Fibroblast of lung (primary cell): ENCODE measurements at regions not wholly inside any gene's neighbourhood (a gene's known extent, or its start where the extent isn't known, plus 50 kb on each side); places are given as distances from the start of the nearest gene placed in this dataset.

ENCODE experiments used
- DNase-seq, 2 donors: peaks; one replicate each; pipeline versions ENCODE4 v3.0.0 to v3.0.0-alpha.2; 2010; ENCODE audit warnings: low read depth in 2 of 2
- H2AFZ ChIP-seq: 2 replicates; pipeline ENCODE4 v1.5.1; 2012; ENCODE audit warnings: low read length, control low read depth, inconsistent platforms
- H3K27ac ChIP-seq: 2 replicates; pipeline ENCODE4 v1.5.1; 2011; ENCODE audit warnings: low read length, control low read depth; ENCODE audit not compliant: insufficient read depth
- H3K27me3 ChIP-seq: 2 replicates; pipeline ENCODE4 v1.5.1; 2011; ENCODE audit warnings: mild to moderate bottlenecking, low read length; ENCODE audit not compliant: control insufficient read depth, insufficient read depth
- H3K36me3 ChIP-seq: 2 replicates; pipeline ENCODE4 v1.5.1; 2011; ENCODE audit warnings: low read length; ENCODE audit not compliant: control insufficient read depth, insufficient read depth
- H3K4me1 ChIP-seq: 2 replicates; pipeline ENCODE4 v1.5.1; 2011; ENCODE audit warnings: low read length; ENCODE audit not compliant: control insufficient read depth, insufficient read depth; ENCODE audit errors: extremely low read depth
- H3K4me2 ChIP-seq: 2 replicates; pipeline ENCODE4 v1.5.1; 2011; ENCODE audit warnings: low read length, control low read depth; ENCODE audit not compliant: insufficient read depth; ENCODE audit errors: extremely low read depth
- H3K4me3 ChIP-seq, 4 experiments: fragments of 200-600 bp in 1 of 4; sonication (generic) in 1 of 4; replicated peaks in 1 of 4; 2 replicates each; pipeline ENCODE4 v1.5.1; 2011 to 2016; ENCODE audit warnings: low read length in 4 of 4, low read depth in 3 of 4, mild to moderate bottlenecking in 3 of 4, control low read depth in 2 of 4, inconsistent platforms in 1 of 4, mixed read lengths in 1 of 4; ENCODE audit not compliant: insufficient read depth in 1 of 4; ENCODE audit errors: control extremely low read depth in 1 of 4
- H3K79me2 ChIP-seq: 2 replicates; pipeline ENCODE4 v1.5.1; 2012; ENCODE audit warnings: mild to moderate bottlenecking, low read length, inconsistent platforms; ENCODE audit not compliant: control insufficient read depth, insufficient read depth
- H3K9ac ChIP-seq: 2 replicates; pipeline ENCODE4 v1.5.1; 2011; ENCODE audit warnings: mild to moderate bottlenecking, low read length, control low read depth; ENCODE audit not compliant: insufficient read depth
- H3K9me3 ChIP-seq: 2 replicates; pipeline ENCODE4 v1.5.1; 2012; ENCODE audit warnings: low read depth, low read length; ENCODE audit not compliant: control insufficient read depth, insufficient read depth
- H4K20me1 ChIP-seq: 2 replicates; pipeline ENCODE4 v1.5.1; 2011; ENCODE audit warnings: low read length; ENCODE audit not compliant: control insufficient read depth, insufficient read depth; ENCODE audit errors: extremely low read depth
- CTCF ChIP-seq, 2 donors: IDR thresholded peaks in 1 of 2; conservative IDR thresholded peaks in 1 of 2; 1 replicate in 1 of 2; 2 replicates in 1 of 2; pipeline ENCODE4 v1.5.1; 2011 to 2012; ENCODE audit warnings: low read length in 2 of 2, control low read depth in 1 of 2, inconsistent platforms in 1 of 2, low read depth in 1 of 2, mild to moderate bottlenecking in 1 of 2
- EZH2 ChIP-seq: IDR thresholded peaks from 2 replicates; pipeline ENCODE4 v1.5.1; 2012; ENCODE audit warnings: low read length, control low read depth, mild to moderate bottlenecking; ENCODE audit errors: missing control alignments

- no peak for TF ChIP-seq CTCF (conservative IDR thresholded peaks at IDR 0.05 in 1 of 2, IDR thresholded peaks at IDR 0.05 in 1 of 2; ENCODE audit: low read depth in 1 of 2, low read length in 2 of 2)
- TF ChIP-seq EZH2, result no peak
- H3K4me2 ChIP-seq, result no peak overlapping the region
- no peaks in the 10 kb centered on the region for H3K4me1 ChIP-seq
- H3K79me2 ChIP-seq, result no peaks in the 10 kb centered on the region
- H3K9ac ChIP-seq, result no peak overlapping the region
- H4K20me1 ChIP-seq, result no peaks in the 10 kb centered on the region
- H3K4me3 ChIP-seq, result no peak overlapping the region
- peaks cover 11% of the 10 kb centered on the region for H3K27me3 ChIP-seq
- H3K9me3 ChIP-seq, result no peaks in the 10 kb centered on the region
- H2AFZ ChIP-seq, result no peak overlapping the region
- no peak overlapping the region for H3K27ac ChIP-seq
- no peaks in the 10 kb centered on the region for H3K36me3 ChIP-seq
- no peak for DNase-seq
These were observed 86.8 kb upstream of the TP53I11 start for GRCh38 chr11:45037434-45038005.

GRCh38 chr11:45038923-45039322 is 88.2 kb upstream of the TP53I11 start:
- Histone ChIP-seq H3K9me3 (no peaks in the 10 kb centered on the region), H3K79me2 (no peaks in the 10 kb centered on the region), H3K36me3 (no peaks in the 10 kb centered on the region), H3K27ac (no peak overlapping the region), H2AFZ (no peak overlapping the region), H3K27me3 (peaks cover 6% of the 10 kb centered on the region), H4K20me1 (no peaks in the 10 kb centered on the region), H3K9ac (no peak overlapping the region), H3K4me1 (no peaks in the 10 kb centered on the region), H3K4me3 (no peak overlapping the region), H3K4me2 (no peak overlapping the region)
- DNase-seq, result no peak
- no peak for TF ChIP-seq CTCF (conservative IDR thresholded peaks at IDR 0.05 in 1 of 2, IDR thresholded peaks at IDR 0.05 in 1 of 2; ENCODE audit: low read depth in 1 of 2, low read length in 2 of 2)
- no peak for TF ChIP-seq EZH2

- DNase-seq, result no peak
- no peak overlapping the region for H2AFZ ChIP-seq
These were observed 90.9 kb upstream of the TP53I11 start for GRCh38 chr11:45041596-45041995.

More at GRCh38 chr11:45041596-45041995, 90.9 kb upstream of the TP53I11 start:
- H3K9ac ChIP-seq, result no peak overlapping the region
- no peak overlapping the region for H3K4me3 ChIP-seq
- no peak for TF ChIP-seq CTCF (conservative IDR thresholded peaks at IDR 0.05 in 1 of 2, IDR thresholded peaks at IDR 0.05 in 1 of 2; ENCODE audit: low read depth in 1 of 2, low read length in 2 of 2)
- no peak for TF ChIP-seq EZH2
- no peaks in the 10 kb centered on the region for H4K20me1 ChIP-seq
- H3K36me3 ChIP-seq, result no peaks in the 10 kb centered on the region
- H3K4me1 ChIP-seq, result peaks cover 6% of the 10 kb centered on the region
- H3K27ac ChIP-seq, result no peak overlapping the region
- H3K4me2 ChIP-seq, result no peak overlapping the region
- H3K27me3 ChIP-seq, result no peaks in the 10 kb centered on the region
- H3K9me3 ChIP-seq, result no peaks in the 10 kb centered on the region
- no peaks in the 10 kb centered on the region for H3K79me2 ChIP-seq
